Psoas muscle (tissue), 7 donors: ENCODE measurements at regions not wholly inside any gene's neighbourhood (a gene's known extent, or its start where the extent isn't known, plus 50 kb on each side); places are given as distances from the start of the nearest gene placed in this dataset.

Experiments
- ATAC-seq, 4 donors: fragments of 200-7000 bp; cut with Tn5 transposase; one replicate each; pipeline ENCODE4 v1.9.1; 2020; ENCODE audit warnings: moderate library complexity in 3 of 4, mild to moderate bottlenecking in 2 of 4
- DNase-seq, 2 donors: peaks; one replicate each; pipeline ENCODE4 v3.0.0-alpha.2; 2020
- H3K27ac ChIP-seq: fragments of 200-600 bp; one replicate; pipeline ENCODE4 v1.8.0; 2022
- H3K27me3 ChIP-seq, 3 donors: fragments of 200-600 bp in 1 of 3; one replicate each; pipeline versions ENCODE4 v1.6.1 to v1.8.0; 2013 to 2022; ENCODE audit warnings: low read length in 2 of 3, mild to moderate bottlenecking in 2 of 3, moderate library complexity in 1 of 3; ENCODE audit not compliant: insufficient read depth in 3 of 3
- H3K36me3 ChIP-seq, 2 donors: fragments of 200-600 bp in 1 of 2; one replicate each; pipeline versions ENCODE4 v1.6.1 to v1.8.0; 2013 to 2022; ENCODE audit warnings: low read depth in 1 of 2, mild to moderate bottlenecking in 1 of 2, moderate library complexity in 1 of 2; ENCODE audit not compliant: insufficient read depth in 1 of 2
- H3K4me1 ChIP-seq: fragments of 200-600 bp; one replicate; pipeline ENCODE4 v1.8.0; 2022
- H3K4me3 ChIP-seq: fragments of 200-600 bp; one replicate; pipeline ENCODE4 v1.8.0; 2022; ENCODE audit warnings: mild to moderate bottlenecking
- H3K9me3 ChIP-seq: fragments of 200-600 bp; one replicate; pipeline ENCODE4 v1.8.0; 2022
- CTCF ChIP-seq: fragments of 200-600 bp; IDR thresholded peaks from one replicate; pipeline ENCODE4 v1.8.0; 2022; ENCODE audit warnings: antibody characterized with exemption
- WGBS, 3 donors: extraction: QIAGEN DNeasy Blood & Tissue Kit; methylation state at CpG; one replicate each; pipeline versions ENCODE4 v1.1.6 to v1.1.7; 2013; 5-methylcytosine and 5-hydroxymethylcytosine counted together
- intact Hi-C, 2 donors: fragments of 100-400 bp; cut with DNase I; formaldehyde crosslinking; loops; one replicate each; pipeline versions ENCODE4 v1.11.0 to v1.14.2; 2022
- donor health status: healthy with polysubstance abuse.
- donor health status: DM: no; HTN: no; CAD: no; lungs with moderate emphysema.
- donor health status: Bipolar disorder and iron deficiency.
- donor health status: healthy.
- donor health status: DM: yes; HTN: yes; CAD: no.
- donor health status: DM: no; HTN: no; CAD: no.
- donor health status: DM: yes; HTN: yes; CAD: no.

- no peak for ATAC-seq
- Histone ChIP-seq H3K36me3 (no peaks in the 10 kb centered on the region), H3K9me3 (no peaks in the 10 kb centered on the region), H3K27me3 (peaks cover 0 to 6% (median 3%) of the 10 kb centered on the region in 3 donors), H3K4me1 (no peaks in the 10 kb centered on the region), H3K27ac (no peak overlapping the region), H3K4me3 (no peak overlapping the region)
- no peak for TF ChIP-seq CTCF
- 91 to 93% (median 92%) methylated on average over 14 to 19 of the region's 20 CpGs for WGBS, 3 donors
- no peak for DNase-seq
- intact Hi-C loops: no loop called here
Observed at GRCh38 chr18:78786776-78787175, 192.8 kb upstream of the SALL3 start.

GRCh38 chr18:78787751-78788150 lies 191.9 kb upstream of the SALL3 start:
- Histone ChIP-seq H3K27ac (no peak overlapping the region), H3K4me1 (no peaks in the 10 kb centered on the region), H3K9me3 (no peaks in the 10 kb centered on the region), H3K27me3 (peaks cover 0 to 9% (median 3%) of the 10 kb centered on the region in 3 donors), H3K4me3 (no peak overlapping the region), H3K36me3 (no peaks in the 10 kb centered on the region)
- DNase-seq (no peak), ATAC-seq (no peak)
- 64 to 72% (median 71%) methylated on average over 8 of the region's 8 CpGs for WGBS, 3 donors
- intact Hi-C loops: no loop called here
- no peak for TF ChIP-seq CTCF

GRCh38 chr18:78788161-78788560 lies 191.5 kb upstream of the SALL3 start:
- ATAC-seq: no peak
- intact Hi-C loops: no loop called here
- no peaks in the 10 kb centered on the region for H3K4me1 ChIP-seq
- no peak overlapping the region for H3K4me3 ChIP-seq
- TF ChIP-seq CTCF: no peak
- no peaks in the 10 kb centered on the region for H3K36me3 ChIP-seq
- H3K27me3 ChIP-seq: peaks cover 0 to 9% (median 3%) of the 10 kb centered on the region in 3 donors
- no peaks in the 10 kb centered on the region for H3K9me3 ChIP-seq
- no peak for DNase-seq
- no peak overlapping the region for H3K27ac ChIP-seq
- WGBS, 3 donors: 61 to 74% (median 69%) methylated on average over 13 to 14 of the region's 14 CpGs

- no peak for DNase-seq
- no peak overlapping the region for H3K27ac ChIP-seq
- H3K27me3 ChIP-seq: peaks cover 0 to 9% (median 3%) of the 10 kb centered on the region in 3 donors
- intact Hi-C loops: no loop called here
- H3K4me1 ChIP-seq: no peaks in the 10 kb centered on the region
- TF ChIP-seq CTCF: no peak
- ATAC-seq: no peak
- no peak overlapping the region for H3K4me3 ChIP-seq
- WGBS, 3 donors: 81 to 89% (median 84%) methylated on average over 11 of the region's 11 CpGs
- no peaks in the 10 kb centered on the region for H3K9me3 ChIP-seq
- H3K36me3 ChIP-seq: no peaks in the 10 kb centered on the region
Observed at GRCh38 chr18:78789850-78790249, 189.8 kb upstream of the SALL3 start.

GRCh38 chr18:78790511-78790910 lies 189.1 kb upstream of the SALL3 start:
- Histone ChIP-seq H3K27ac (no peak overlapping the region), H3K9me3 (no peaks in the 10 kb centered on the region), H3K27me3 (peaks cover 0 to 9% (median 3%) of the 10 kb centered on the region in 3 donors), H3K4me1 (no peaks in the 10 kb centered on the region), H3K4me3 (no peak overlapping the region), H3K36me3 (no peaks in the 10 kb centered on the region)
- no peak for DNase-seq
- 75 to 94% (median 80%) methylated on average over 6 of the region's 6 CpGs for WGBS, 3 donors
- TF ChIP-seq CTCF: no peak
- intact Hi-C loops: no loop called here
- ATAC-seq: no peak
